Suprapubic skin (tissue), 4 donors: ENCODE measurements at regions not wholly inside any gene's neighbourhood (a gene's known extent, or its start where the extent isn't known, plus 50 kb on each side); places are given as distances from the start of the nearest gene placed in this dataset.

ENCODE experiments used
- DNase-seq, 2 donors: peaks; one replicate each; pipeline ENCODE4 v3.0.0-alpha.2; 2019; ENCODE audit warnings: low spot score in 2 of 2
- H3K27ac ChIP-seq: fragments of 200-600 bp; sonication (generic); one replicate; pipeline ENCODE4 v1.5.1; 2019
- H3K27me3 ChIP-seq: fragments of 200-600 bp; sonication (generic); one replicate; pipeline ENCODE4 v1.5.1; 2019
- H3K36me3 ChIP-seq: fragments of 200-600 bp; sonication (generic); one replicate; pipeline ENCODE4 v1.5.1; 2019
- H3K4me1 ChIP-seq: fragments of 200-600 bp; sonication (generic); one replicate; pipeline ENCODE4 v1.5.1; 2019
- H3K4me3 ChIP-seq: fragments of 200-600 bp; sonication (generic); one replicate; pipeline ENCODE4 v1.5.1; 2019; ENCODE audit warnings: mild to moderate bottlenecking
- H3K9me3 ChIP-seq: fragments of 200-600 bp; sonication (generic); one replicate; pipeline ENCODE4 v1.5.1; 2019
- CTCF ChIP-seq, 2 donors: fragments of 200-600 bp in 1 of 2; fragments of 450-650 bp in 1 of 2; sonication (generic) in 1 of 2; IDR thresholded peaks; one replicate each; pipeline ENCODE4 v1.5.1; 2016 to 2019; ENCODE audit warnings: antibody characterized with exemption in 2 of 2, mild to moderate bottlenecking in 1 of 2, moderate library complexity in 1 of 2
- EP300 ChIP-seq: sonication (generic); formaldehyde crosslinking; IDR thresholded peaks from one replicate; pipeline ENCODE4 v1.6.1; 2017; ENCODE audit warnings: antibody characterized with exemption
- POLR2A ChIP-seq, 2 donors: fragments of 450-650 bp; IDR thresholded peaks; one replicate each; pipeline ENCODE4 v1.6.1; 2017; ENCODE audit warnings: antibody characterized with exemption in 2 of 2, mild to moderate bottlenecking in 2 of 2, moderate library complexity in 2 of 2
- POLR2AphosphoS5 ChIP-seq, 3 donors: sonication (generic); formaldehyde crosslinking; IDR thresholded peaks; one replicate each; pipeline ENCODE4 v1.6.1; 2017; ENCODE audit warnings: antibody characterized with exemption in 3 of 3
- WGBS: methylation state at CpG from one replicate; pipeline ENCODE4 v1.1.5; 2018; 5-methylcytosine and 5-hydroxymethylcytosine counted together

- no peak overlapping the region for H3K4me3 ChIP-seq
- no peak for DNase-seq
- H3K27me3 ChIP-seq, result no peaks in the 10 kb centered on the region
- WGBS, result 93% methylated on average over 1 of the region's 1 CpG
- peaks cover 11% of the 10 kb centered on the region for H3K4me1 ChIP-seq
- no peak overlapping the region for H3K27ac ChIP-seq
- H3K36me3 ChIP-seq, result no peaks in the 10 kb centered on the region
- TF ChIP-seq POLR2AphosphoS5 (IDR thresholded peaks at IDR 0.05), result no peak
- TF ChIP-seq EP300, result no peak
- TF ChIP-seq CTCF (IDR thresholded peaks at IDR 0.05), result no peak
- TF ChIP-seq POLR2A (IDR thresholded peaks at IDR 0.05), result no peak
- no peaks in the 10 kb centered on the region for H3K9me3 ChIP-seq
Measured at GRCh38 chr4:41431276-41431675, 106.7 kb upstream of the LIMCH1 start.

GRCh38 chr4:41432219-41432618 lies 105.7 kb upstream of the LIMCH1 start:
- WGBS, result 90% methylated on average over 2 of the region's 2 CpGs
- no peak for TF ChIP-seq CTCF (IDR thresholded peaks at IDR 0.05)
- no peak for TF ChIP-seq POLR2AphosphoS5 (IDR thresholded peaks at IDR 0.05)
- no peak for TF ChIP-seq EP300
- TF ChIP-seq POLR2A (IDR thresholded peaks at IDR 0.05), result no peak
- Histone ChIP-seq H3K4me1 (peaks cover 14% of the 10 kb centered on the region), H3K36me3 (no peaks in the 10 kb centered on the region), H3K27ac (no peak overlapping the region), H3K9me3 (no peaks in the 10 kb centered on the region), H3K27me3 (no peaks in the 10 kb centered on the region), H3K4me3 (no peak overlapping the region)
- DNase-seq, result no peak

GRCh38 chr4:41432881-41433280 lies 105.1 kb upstream of the LIMCH1 start:
- TF ChIP-seq EP300, result no peak
- no peak for TF ChIP-seq CTCF (IDR thresholded peaks at IDR 0.05)
- no peak for TF ChIP-seq POLR2A (IDR thresholded peaks at IDR 0.05)
- TF ChIP-seq POLR2AphosphoS5 (IDR thresholded peaks at IDR 0.05), result no peak
- Histone ChIP-seq H3K27ac (no peak overlapping the region), H3K9me3 (no peaks in the 10 kb centered on the region), H3K27me3 (no peaks in the 10 kb centered on the region), H3K36me3 (no peaks in the 10 kb centered on the region), H3K4me1 (peaks cover 19% of the 10 kb centered on the region), H3K4me3 (no peak overlapping the region)
- DNase-seq, result no peak
- WGBS, result 67% methylated on average over 5 of the region's 5 CpGs

GRCh38 chr4:41433361-41433760 lies 104.6 kb upstream of the LIMCH1 start:
- DNase-seq, result no peak
- H3K4me1 ChIP-seq, result peaks cover 19% of the 10 kb centered on the region
- H3K36me3 ChIP-seq, result no peaks in the 10 kb centered on the region
- H3K27ac ChIP-seq, result no peak overlapping the region
- no peaks in the 10 kb centered on the region for H3K9me3 ChIP-seq
- TF ChIP-seq CTCF (IDR thresholded peaks at IDR 0.05) (no peak), EP300 (no peak), POLR2AphosphoS5 (IDR thresholded peaks at IDR 0.05) (no peak), POLR2A (IDR thresholded peaks at IDR 0.05) (no peak)
- WGBS, result 71% methylated on average over 3 of the region's 3 CpGs
- no peaks in the 10 kb centered on the region for H3K27me3 ChIP-seq
- H3K4me3 ChIP-seq, result no peak overlapping the region

- Histone ChIP-seq H3K4me3 (no peak overlapping the region), H3K9me3 (no peaks in the 10 kb centered on the region), H3K27me3 (no peaks in the 10 kb centered on the region), H3K27ac (no peak overlapping the region), H3K36me3 (no peaks in the 10 kb centered on the region), H3K4me1 (peaks cover 25% of the 10 kb centered on the region)
- WGBS, result 100% methylated on average over 1 of the region's 1 CpG
- no peak for DNase-seq
- TF ChIP-seq POLR2A (IDR thresholded peaks at IDR 0.05) (no peak), EP300 (no peak), CTCF (IDR thresholded peaks at IDR 0.05) (no peak), POLR2AphosphoS5 (IDR thresholded peaks at IDR 0.05) (no peak)
Measured at GRCh38 chr4:41435510-41435909, 102.4 kb upstream of the LIMCH1 start.
